ENCODE measurements at regions not wholly inside any gene's neighbourhood (a gene's known extent, or its start where the extent isn't known, plus 50 kb on each side); places are given as distances from the start of the nearest gene placed in this dataset.
"Not testable (repeated sequence)": the region's sequence is repeated elsewhere in the genome, so short reads cannot be mapped to it uniquely, and the experiment has no call there.

DNA sequence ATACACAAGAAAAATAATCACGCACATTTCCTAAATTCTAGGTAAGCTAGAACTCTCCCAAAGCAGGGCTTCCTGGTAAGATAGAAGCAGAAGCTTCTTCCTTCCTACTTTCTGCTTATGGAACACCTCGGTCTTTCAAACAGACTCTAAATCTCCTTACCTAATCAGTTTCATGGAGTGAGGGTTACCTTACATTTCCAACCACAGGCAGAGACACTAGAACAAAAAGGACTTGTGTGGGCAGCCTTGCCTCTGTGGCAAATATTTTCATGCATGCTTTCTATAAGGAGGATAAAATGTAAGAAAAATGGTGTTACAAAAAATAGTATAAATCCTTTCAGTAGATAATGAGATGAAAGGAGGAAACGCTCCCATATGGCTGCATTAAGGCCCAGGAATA, 386.3 kb upstream of the SMIM30 start:
- TF ChIP-seq, protein P1, sequence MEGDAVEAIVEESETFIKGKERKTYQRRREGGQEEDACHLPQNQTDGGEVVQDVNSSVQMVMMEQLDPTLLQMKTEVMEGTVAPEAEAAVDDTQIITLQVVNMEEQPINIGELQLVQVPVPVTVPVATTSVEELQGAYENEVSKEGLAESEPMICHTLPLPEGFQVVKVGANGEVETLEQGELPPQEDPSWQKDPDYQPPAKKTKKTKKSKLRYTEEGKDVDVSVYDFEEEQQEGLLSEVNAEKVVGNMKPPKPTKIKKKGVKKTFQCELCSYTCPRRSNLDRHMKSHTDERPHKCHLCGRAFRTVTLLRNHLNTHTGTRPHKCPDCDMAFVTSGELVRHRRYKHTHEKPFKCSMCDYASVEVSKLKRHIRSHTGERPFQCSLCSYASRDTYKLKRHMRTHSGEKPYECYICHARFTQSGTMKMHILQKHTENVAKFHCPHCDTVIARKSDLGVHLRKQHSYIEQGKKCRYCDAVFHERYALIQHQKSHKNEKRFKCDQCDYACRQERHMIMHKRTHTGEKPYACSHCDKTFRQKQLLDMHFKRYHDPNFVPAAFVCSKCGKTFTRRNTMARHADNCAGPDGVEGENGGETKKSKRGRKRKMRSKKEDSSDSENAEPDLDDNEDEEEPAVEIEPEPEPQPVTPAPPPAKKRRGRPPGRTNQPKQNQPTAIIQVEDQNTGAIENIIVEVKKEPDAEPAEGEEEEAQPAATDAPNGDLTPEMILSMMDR (IDR thresholded peaks at IDR 0.05) = no peak
- Histone ChIP-seq H3K4me1 (no peaks in the 10 kb centered on the region), H3K27me3 (no peaks in the 10 kb centered on the region), H3K4me3 (no peak overlapping the region), H3K9me3 (no peaks in the 10 kb centered on the region), H3K27ac (no peak overlapping the region), H3K36me3 (no peaks in the 10 kb centered on the region)
- ATAC-seq (no peak), DNase-seq (no peak)
- intact Hi-C loops (cut with DNase I) = no loop called here

DNA sequence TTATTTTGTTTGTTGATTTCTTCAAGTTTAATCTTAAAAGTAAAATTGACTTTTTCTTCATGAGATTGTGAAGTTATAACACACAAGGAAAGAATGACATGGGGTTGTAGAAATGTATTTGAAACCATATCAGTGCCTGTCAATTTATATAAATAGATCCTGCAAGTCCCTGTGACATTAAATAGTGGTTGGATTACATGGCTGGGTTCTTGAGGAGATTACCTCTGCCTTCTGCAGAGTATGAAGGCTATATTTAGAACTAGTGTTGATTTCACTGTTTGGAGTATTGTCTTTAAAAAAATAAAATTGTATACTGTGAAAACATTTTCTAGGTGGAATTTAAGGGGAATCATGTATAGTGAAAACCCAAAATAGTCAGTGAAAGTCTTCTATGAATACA, 385.8 kb upstream of the SMIM30 start:
- ATAC-seq (no peak), DNase-seq (no peak)
- no peak overlapping the region for H3K27ac ChIP-seq
- intact Hi-C loops (cut with DNase I) = no loop called here
- H3K9me3 ChIP-seq = no peaks in the 10 kb centered on the region
- no peaks in the 10 kb centered on the region for H3K36me3 ChIP-seq
- TF ChIP-seq, protein P1 (IDR thresholded peaks at IDR 0.05) = no peak
- H3K27me3 ChIP-seq = no peaks in the 10 kb centered on the region
- no peak overlapping the region for H3K4me3 ChIP-seq
- H3K4me1 ChIP-seq = no peaks in the 10 kb centered on the region

DNA sequence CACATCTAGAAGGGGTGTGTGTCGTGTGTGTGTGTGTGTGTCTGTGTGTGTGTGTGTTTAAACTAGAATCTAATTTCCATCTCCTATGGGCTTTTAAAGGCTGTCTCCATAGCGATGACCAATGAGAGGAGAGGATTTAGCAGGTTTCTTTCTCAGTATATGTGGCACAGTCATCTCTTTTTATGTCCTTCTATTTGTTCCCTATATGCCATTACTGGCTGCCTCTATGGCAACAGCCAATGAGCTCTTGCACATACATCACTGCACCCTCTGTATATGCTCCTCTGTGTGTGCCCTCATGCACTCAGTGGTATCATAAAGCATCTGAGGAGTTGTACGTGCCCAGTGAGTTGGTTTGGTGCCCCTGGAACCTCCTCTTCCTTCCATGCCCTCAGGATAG, 378.2 kb upstream of the SMIM30 start:
- ATAC-seq; H3K27me3 ChIP-seq; H3K4me1 ChIP-seq; DNase-seq; intact Hi-C loops (cut with DNase I); H3K9me3 ChIP-seq; H3K27ac ChIP-seq; H3K4me3 ChIP-seq; H3K36me3 ChIP-seq: not testable (repeated sequence)

DNA sequence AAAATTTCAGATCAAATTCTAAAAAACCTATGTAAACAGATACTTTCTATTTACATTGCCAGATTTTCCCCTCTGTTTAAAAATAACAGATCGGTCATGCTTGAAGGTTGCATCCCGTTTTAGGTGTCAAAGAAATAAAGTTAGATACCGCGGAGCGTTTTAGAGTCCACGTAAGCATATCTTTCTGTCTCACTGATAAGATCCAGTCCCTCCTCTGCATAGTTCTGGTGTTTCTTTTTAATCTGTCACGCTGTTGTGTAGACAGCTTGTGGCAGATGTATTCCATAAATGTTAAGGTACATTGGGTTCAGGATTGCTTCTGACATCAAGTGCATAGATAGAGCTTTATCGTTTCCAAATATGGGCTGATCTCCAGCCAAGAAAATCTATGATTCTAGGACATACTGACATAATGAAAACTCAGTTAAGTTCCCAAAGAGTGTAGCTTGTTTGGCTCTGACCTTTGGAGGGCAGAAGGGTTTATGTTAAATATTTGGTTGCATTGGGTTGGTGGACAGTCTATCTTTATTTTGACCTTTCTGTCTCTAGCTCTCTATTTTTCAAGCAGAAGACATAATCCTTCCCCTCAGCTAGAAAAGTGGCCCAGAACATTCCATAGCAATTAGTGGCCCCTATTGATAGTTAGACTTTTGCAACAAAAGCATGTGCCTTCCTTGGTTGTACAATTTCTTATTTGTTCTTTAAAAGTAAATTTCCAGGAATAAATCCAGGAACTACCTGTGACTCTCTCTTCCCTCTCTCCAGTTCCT, 376.6 kb upstream of the SMIM30 start:
- H3K4me1 ChIP-seq; intact Hi-C loops (cut with DNase I); H3K4me3 ChIP-seq: not testable (repeated sequence)

DNA sequence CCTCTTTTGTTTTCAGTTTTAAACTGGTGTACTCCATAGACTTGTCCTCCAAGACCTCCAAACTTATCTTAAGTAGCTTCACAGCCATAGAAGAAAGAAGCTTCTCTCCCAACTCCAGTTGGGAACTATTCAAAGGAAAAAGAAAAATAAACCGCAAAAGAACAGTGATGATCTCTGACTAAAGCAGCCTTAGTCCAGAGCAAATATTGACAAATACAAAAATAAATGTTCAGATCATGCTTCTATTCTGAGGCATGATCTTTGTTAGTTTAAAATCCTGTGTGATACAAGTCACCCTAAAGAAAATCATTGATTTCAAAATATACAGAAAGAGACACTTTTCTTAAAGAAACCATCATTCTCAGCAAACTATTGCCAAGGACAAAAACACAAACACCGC, 373.0 kb upstream of the SMIM30 start:
- intact Hi-C loops (cut with DNase I) = no loop called here
- Histone ChIP-seq H3K27me3 (no peaks in the 10 kb centered on the region), H3K36me3 (no peaks in the 10 kb centered on the region), H3K27ac (no peak overlapping the region), H3K4me1 (no peaks in the 10 kb centered on the region), H3K9me3 (no peaks in the 10 kb centered on the region), H3K4me3 (no peak overlapping the region)
- no peak for ATAC-seq
- TF ChIP-seq, protein P1 (IDR thresholded peaks at IDR 0.05) = no peak
- no peak for DNase-seq

More for the DNA sequence above, 376.6 kb upstream of the SMIM30 start:
- not testable (repeated sequence) for ATAC-seq, H3K27me3 ChIP-seq, H3K36me3 ChIP-seq, H3K27ac ChIP-seq, H3K9me3 ChIP-seq, DNase-seq

DNA sequence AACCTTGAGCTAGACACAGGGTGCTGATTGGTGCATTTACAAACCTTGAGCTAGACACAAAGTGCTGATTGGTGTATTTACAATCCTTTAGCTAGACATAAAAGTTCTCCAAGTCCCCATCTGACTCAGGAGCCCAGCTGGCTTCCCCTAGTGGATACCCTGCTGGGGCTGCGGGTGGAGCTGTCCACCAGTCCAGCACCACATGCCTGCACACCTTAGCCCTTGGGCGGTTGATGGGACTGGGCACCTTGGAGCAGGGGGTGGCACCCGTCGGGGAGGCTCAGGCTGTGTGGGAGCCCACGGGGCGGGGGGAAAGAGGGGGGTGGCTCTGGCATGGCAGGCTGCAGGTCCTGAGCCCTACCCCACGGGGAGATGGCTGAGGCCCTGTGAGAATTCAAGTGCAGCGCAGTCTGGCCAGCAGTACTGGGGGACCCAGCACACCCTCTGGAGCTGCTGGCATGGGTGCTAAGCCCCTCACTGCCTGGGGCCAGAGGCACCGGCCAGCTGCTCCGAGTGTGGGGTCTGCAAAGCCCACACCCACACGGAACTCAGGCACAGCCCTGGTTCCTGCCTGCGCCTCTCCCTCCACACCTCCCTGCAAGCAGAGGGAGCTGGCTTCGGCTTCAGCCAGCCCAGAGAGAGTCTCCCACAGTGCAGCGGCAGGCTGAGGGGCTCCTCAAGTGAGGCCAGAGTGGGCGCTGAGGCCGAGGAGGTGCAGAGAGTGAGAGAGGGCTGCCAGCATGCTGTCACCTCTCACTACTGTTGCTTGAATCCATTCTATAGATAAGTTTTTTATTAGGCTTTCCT, 369.8 kb upstream of the SMIM30 start:
- Histone ChIP-seq H3K4me3 (no peak overlapping the region), H3K36me3 (no peaks in the 10 kb centered on the region), H3K9me3 (no peaks in the 10 kb centered on the region), H3K27ac (no peak overlapping the region), H3K27me3 (no peaks in the 10 kb centered on the region), H3K4me1 (no peaks in the 10 kb centered on the region)
- ATAC-seq (no peak), DNase-seq (no peak)
- TF ChIP-seq, protein P1 (IDR thresholded peaks at IDR 0.05) = no peak
- intact Hi-C loops (cut with DNase I) = no loop called here

Measured in upper lobe of right lung (tissue), 1 donor.